ENCODE measurements at regions not wholly inside any gene's neighbourhood (a gene's known extent, or its start where the extent isn't known, plus 50 kb on each side); places are given as distances from the start of the nearest gene placed in this dataset.

- Histone ChIP-seq H3K27ac (no peak overlapping the region), H3K4me3 (no peak overlapping the region), H3K27me3 (peaks cover 0 to 5% of the 10 kb centered on the region in 2 donors), H3K4me1 (no peaks in the 10 kb centered on the region), H3K36me3 (no peaks in the 10 kb centered on the region), H3K9me3 (no peaks in the 10 kb centered on the region)
- no peak for TF ChIP-seq CTCF (IDR thresholded peaks at IDR 0.05)
- no peak for DNase-seq
- intact Hi-C loops (cut with DNase I; ENCODE audit: low total_unique reads): no loop called here
Measured at GRCh38 chr14:94717808-94718207, 52.1 kb downstream of the GSC start.

GRCh38 chr14:94716976-94717375, 52.9 kb downstream of the GSC start:
- no peaks in the 10 kb centered on the region for H3K4me1 ChIP-seq
- intact Hi-C loops (cut with DNase I; ENCODE audit: low total_unique reads): no loop called here
- no peaks in the 10 kb centered on the region for H3K36me3 ChIP-seq
- H3K9me3 ChIP-seq: no peaks in the 10 kb centered on the region
- peaks cover 0 to 10% of the 10 kb centered on the region in 2 donors for H3K27me3 ChIP-seq
- TF ChIP-seq CTCF (IDR thresholded peaks at IDR 0.05): no peak
- no peak for DNase-seq
- no peak overlapping the region for H3K4me3 ChIP-seq
- no peak overlapping the region for H3K27ac ChIP-seq

GRCh38 chr14:94713115-94713514, 56.8 kb downstream of the GSC start:
- no peaks in the 10 kb centered on the region for H3K9me3 ChIP-seq
- H3K27me3 ChIP-seq: peaks cover 0 to 29% of the 10 kb centered on the region in 2 donors
- no peak overlapping the region for H3K27ac ChIP-seq
- no peak for DNase-seq
- no peaks in the 10 kb centered on the region for H3K36me3 ChIP-seq
- no peak overlapping the region for H3K4me3 ChIP-seq
- intact Hi-C loops (cut with DNase I; ENCODE audit: low total_unique reads): no loop called here
- no peak for TF ChIP-seq CTCF (IDR thresholded peaks at IDR 0.05)
- H3K4me1 ChIP-seq: no peaks in the 10 kb centered on the region

- no peak for DNase-seq
- no peak overlapping the region for H3K27ac ChIP-seq
- TF ChIP-seq CTCF (IDR thresholded peaks at IDR 0.05): no peak
- no peaks in the 10 kb centered on the region for H3K4me1 ChIP-seq
- H3K9me3 ChIP-seq: no peaks in the 10 kb centered on the region
- H3K4me3 ChIP-seq: no peak overlapping the region
- no peaks in the 10 kb centered on the region for H3K36me3 ChIP-seq
- intact Hi-C loops (cut with DNase I; ENCODE audit: low total_unique reads): no loop called here
- peaks cover 0 to 35% of the 10 kb centered on the region in 2 donors for H3K27me3 ChIP-seq
Measured at GRCh38 chr14:94710731-94711130, 59.2 kb downstream of the GSC start.

- intact Hi-C loops (cut with DNase I; ENCODE audit: low total_unique reads): no loop called here
- DNase-seq: no peak
- Histone ChIP-seq H3K4me3 (no peak overlapping the region), H3K36me3 (no peaks in the 10 kb centered on the region), H3K27me3 (peaks cover 0 to 29% of the 10 kb centered on the region in 2 donors), H3K4me1 (no peaks in the 10 kb centered on the region), H3K9me3 (no peaks in the 10 kb centered on the region), H3K27ac (no peak overlapping the region)
- TF ChIP-seq CTCF (IDR thresholded peaks at IDR 0.05): no peak
Measured at GRCh38 chr14:94707494-94707893, 62.4 kb downstream of the GSC start.

- H3K4me3 ChIP-seq: no peak overlapping the region
- intact Hi-C loops (cut with DNase I; ENCODE audit: low total_unique reads): no loop called here
Measured at GRCh38 chr14:94706133-94706532, 63.8 kb downstream of the GSC start.

More at GRCh38 chr14:94706133-94706532, 63.8 kb downstream of the GSC start:
- no peaks in the 10 kb centered on the region for H3K4me1 ChIP-seq
- peaks cover 0 to 23% of the 10 kb centered on the region in 2 donors for H3K27me3 ChIP-seq
- no peak for DNase-seq
- no peaks in the 10 kb centered on the region for H3K36me3 ChIP-seq
- no peak overlapping the region for H3K27ac ChIP-seq
- TF ChIP-seq CTCF (IDR thresholded peaks at IDR 0.05): no peak
- no peaks in the 10 kb centered on the region for H3K9me3 ChIP-seq

All from tibial artery (tissue), 4 donors.